GM19043 (cell line): ENCODE measurements at regions not wholly inside any gene's neighbourhood (a gene's known extent, or its start where the extent isn't known, plus 50 kb on each side); places are given as distances from the start of the nearest gene placed in this dataset.

Source experiments
- ATAC-seq: cut with Tn5 transposase; IDR thresholded peaks from one replicate; pipeline ENCODE4 v1.9.1; 2021; ENCODE audit warnings: low read depth; ENCODE audit not compliant: unreplicated experiment

GRCh38 chr18:25875551-25876240 lies 214.7 kb downstream of the SS18 start:
- no peak for ATAC-seq

- no peak for ATAC-seq
These were observed 216.6 kb downstream of the SS18 start for GRCh38 chr18:25873833-25874232.

GRCh38 chr18:25866331-25866730 lies 224.1 kb downstream of the SS18 start:
- no peak for ATAC-seq

- no peak for ATAC-seq
These were observed 227.4 kb downstream of the SS18 start for GRCh38 chr18:25862881-25863600.

- ATAC-seq, result no peak
These were observed 236.6 kb downstream of the SS18 start for GRCh38 chr18:25853691-25854433.

GRCh38 chr18:25843791-25844190 lies 246.6 kb downstream of the SS18 start:
- no peak for ATAC-seq

DNA sequence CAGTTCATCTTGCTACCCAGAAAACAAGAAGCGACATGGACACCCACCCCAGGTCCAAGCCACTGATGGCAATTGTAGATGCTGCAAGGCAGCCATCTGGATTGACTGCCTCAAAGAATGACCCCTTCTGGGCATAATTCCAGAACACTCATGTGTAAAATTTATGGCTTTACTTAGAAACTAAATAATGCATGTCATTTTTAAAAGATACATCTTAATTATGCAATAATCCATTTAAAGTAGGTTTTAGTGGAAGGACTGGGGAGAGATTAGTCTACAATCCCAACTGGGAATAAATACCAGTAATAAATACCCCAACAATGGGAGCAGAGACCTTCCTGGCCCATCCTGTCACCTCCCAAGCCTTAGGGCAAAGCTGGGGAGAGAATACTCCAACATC lies 247.7 kb downstream of the SS18 start:
- no peak for ATAC-seq

- no peak for ATAC-seq
These were observed 256.4 kb downstream of the SS18 start for GRCh38 chr18:25834061-25834460.

DNA sequence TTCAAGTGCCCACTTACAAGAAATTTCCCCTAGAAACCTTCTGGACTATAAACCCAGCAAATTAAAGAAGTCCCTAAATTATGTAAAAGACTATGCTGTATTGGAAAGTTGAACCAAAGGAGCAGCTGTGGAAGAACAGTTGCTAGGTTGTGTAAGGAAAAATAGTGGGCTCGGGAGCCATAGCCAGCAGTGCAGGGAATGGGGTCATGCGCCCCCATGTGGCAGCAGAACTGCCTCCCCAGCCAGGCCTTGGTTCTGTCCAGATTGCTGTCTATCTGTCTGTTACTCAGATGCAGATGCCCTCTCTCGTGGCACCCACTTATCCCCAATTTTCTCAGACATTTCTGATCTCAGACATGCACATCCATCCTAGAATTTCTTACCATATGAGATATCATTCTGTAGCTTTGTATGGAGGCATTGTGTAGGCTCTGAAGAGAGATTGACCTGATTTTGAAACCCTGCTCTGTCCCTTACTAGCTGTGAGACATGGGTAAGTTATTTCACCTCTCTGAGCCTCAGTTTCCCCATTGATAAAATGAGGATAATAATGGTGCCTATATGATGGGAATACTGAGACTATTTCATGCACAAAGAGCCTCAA lies 258.3 kb downstream of the SS18 start:
- peak; percentile 63 for ATAC-seq

- ATAC-seq, result no peak
These were observed 259.1 kb downstream of the SS18 start for GRCh38 chr18:25831301-25831701.

DNA sequence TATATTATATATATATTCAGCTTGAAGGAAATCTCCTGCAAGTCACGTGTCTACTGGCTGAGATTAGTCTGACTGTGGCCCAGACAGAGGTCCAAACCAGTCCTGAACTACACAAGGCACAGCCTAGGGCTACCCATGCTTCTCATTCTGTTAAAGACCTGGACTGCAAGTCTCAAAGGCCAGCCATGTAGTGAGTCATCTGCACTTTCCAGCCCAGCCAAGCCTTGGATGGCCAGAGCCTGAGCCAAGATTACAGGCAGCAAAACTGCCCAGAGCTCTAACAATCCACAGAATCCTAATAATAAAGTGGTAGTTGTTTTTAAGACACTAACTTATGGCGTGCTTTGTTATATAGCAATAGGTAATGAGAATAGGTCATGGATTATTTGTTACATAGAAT lies 259.6 kb downstream of the SS18 start:
- ATAC-seq, result no peak

GRCh38 chr18:25827961-25828561 lies 262.4 kb downstream of the SS18 start:
- ATAC-seq, result no peak

GRCh38 chr18:25827228-25827627 lies 263.2 kb downstream of the SS18 start:
- ATAC-seq, result no peak

DNA sequence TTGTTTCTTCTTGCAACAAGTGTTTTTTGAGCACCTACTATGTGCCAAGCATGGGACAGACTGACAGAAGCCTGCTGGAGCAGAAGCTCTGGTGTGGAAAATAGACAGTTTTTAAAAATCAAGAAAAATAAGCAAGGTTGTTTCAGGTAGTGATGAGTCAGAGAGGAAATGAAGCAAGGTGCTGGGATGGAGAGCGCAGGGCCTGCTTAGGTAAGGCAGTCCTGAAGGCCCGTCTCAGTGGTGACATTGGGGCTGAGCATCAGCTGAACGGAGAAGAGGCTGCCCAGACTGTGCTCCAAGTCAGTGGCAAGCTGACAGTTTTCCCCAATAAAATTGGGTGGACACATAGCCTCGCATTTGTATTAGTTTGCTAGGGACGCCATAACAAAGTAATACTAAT lies 263.6 kb downstream of the SS18 start:
- ATAC-seq, result no peak

- ATAC-seq, result no peak
These were observed 264.2 kb downstream of the SS18 start for GRCh38 chr18:25825979-25826776.

GRCh38 chr18:25825056-25825455 lies 265.4 kb downstream of the SS18 start:
- no peak for ATAC-seq

GRCh38 chr18:25819746-25820363 lies 270.6 kb downstream of the SS18 start:
- ATAC-seq, result no peak

GRCh38 chr18:25818505-25818904 lies 271.9 kb downstream of the SS18 start:
- ATAC-seq, result no peak

DNA sequence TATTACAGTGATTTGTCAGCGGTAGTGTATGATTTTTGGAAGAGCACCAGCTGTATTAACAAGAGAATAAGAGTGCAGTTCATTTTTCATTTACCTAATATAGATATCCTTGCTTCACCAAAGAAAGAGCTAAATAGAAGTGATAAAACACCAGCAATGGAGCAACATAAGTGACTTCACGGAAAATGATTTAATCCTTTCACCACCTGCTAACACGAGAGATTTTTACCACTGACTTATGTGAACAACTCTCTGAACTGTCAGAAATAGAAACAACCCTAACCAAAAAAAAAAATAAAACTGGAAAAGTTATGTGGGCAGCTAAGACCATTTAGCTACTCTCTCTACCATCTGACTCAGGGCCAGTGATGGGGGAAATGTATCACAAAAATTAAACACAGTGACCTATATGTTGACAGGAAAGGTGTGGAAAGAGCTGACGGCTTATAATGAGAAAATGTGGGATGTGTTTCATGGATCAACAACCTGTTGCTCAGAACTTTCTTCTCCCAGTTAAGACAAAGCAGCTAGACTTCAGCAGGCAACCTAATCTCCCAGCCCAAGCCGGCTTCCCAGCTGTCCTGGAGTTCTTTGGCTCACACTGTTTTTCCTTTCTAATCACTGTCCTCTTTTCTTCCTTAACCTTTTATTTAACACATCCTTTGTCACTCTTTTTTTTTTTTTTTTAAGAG lies 272.7 kb downstream of the SS18 start:
- no peak for ATAC-seq
